HG02571 (cell line): ENCODE measurements at regions not wholly inside any gene's neighbourhood (a gene's known extent, or its start where the extent isn't known, plus 50 kb on each side); places are given as distances from the start of the nearest gene placed in this dataset.

Experiments
- ATAC-seq: cut with Tn5 transposase; IDR thresholded peaks from one replicate; pipeline ENCODE4 v1.9.1; 2021; ENCODE audit warnings: mild to moderate bottlenecking, moderate library complexity; ENCODE audit not compliant: unreplicated experiment

DNA sequence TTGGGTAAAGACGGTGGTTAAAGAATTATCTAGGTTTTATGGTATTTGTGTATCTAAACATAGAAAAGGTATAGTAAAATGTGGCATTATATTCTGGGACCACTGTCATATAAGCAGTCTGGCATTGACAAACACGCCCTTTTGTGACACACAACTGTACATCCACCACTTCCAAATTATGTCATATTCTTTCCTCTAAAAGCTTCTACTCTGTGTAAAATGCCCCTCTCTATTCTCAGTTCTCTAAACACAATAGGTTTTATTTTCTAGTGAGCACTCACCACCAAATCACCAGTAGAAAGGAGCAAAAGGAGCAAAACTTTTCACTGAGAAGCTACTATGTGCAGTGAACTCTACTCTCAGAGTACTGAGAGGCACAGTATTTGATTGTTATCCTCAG is 88.1 kb upstream of the PIEZO2 start:
- ATAC-seq, result no peak

GRCh38 chr18:11237066-11237465 is 87.7 kb upstream of the PIEZO2 start:
- no peak for ATAC-seq

- ATAC-seq, result no peak
Measured at GRCh38 chr18:11224153-11224552, 74.8 kb upstream of the PIEZO2 start.

GRCh38 chr18:11219571-11219970 is 70.2 kb upstream of the PIEZO2 start:
- no peak for ATAC-seq

GRCh38 chr18:11215216-11215615 is 65.8 kb upstream of the PIEZO2 start:
- ATAC-seq, result no peak

DNA sequence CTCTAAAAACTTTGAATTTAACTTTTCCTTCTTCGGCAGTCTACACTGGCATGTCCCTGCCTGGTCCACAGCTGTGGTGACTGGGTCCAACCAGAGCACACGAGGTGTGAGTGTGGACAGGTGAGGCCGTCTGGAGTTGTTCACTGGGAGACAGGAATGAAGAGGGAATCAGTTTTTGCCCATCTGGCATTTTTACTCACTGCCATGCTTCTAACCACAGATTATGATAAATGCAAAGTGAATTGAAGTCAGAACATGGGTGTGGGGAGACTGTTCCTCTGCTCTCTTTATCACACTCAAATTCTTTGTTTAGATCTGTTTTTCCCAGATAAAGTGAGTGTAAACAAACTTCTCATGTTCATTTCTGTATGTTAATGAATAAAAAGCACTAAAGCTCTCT is 54.7 kb upstream of the PIEZO2 start:
- no peak for ATAC-seq

DNA sequence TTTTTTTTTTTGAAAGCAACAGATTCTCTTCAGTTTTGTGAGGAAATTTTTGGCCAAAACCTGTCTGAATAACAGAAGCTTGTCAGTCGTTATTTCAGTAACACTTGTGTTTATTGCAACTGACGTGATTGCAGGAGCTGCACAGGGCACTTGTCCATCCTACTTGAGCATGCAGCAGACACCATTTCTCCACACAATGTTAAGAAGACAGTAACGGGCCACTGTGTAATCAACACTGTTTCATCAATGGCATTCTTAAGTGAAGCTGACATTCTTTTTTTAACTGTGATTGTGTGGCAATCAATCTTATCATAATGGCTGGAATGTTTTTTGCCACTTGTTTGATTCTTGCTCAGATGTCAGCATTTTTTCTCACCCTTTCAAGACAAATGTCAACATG is 50.1 kb upstream of the PIEZO2 start:
- no peak for ATAC-seq
